ENCODE measurements at regions not wholly inside any gene's neighbourhood (a gene's known extent, or its start where the extent isn't known, plus 50 kb on each side); places are given as distances from the start of the nearest gene placed in this dataset.

- DNase-seq = no peak
- Mint-ChIP-seq H3K36me3 (ENCODE audit: low read depth) (no peaks in the 10 kb centered on the region), H3K9me3 (no peaks in the 10 kb centered on the region), H3K4me3 (no peak overlapping the region), H3K27ac (no peak overlapping the region), H3K27me3 (ENCODE audit: low read depth, poor library complexity) (no peaks in the 10 kb centered on the region), H3K4me1 (no peaks in the 10 kb centered on the region)
- no peak for TF ChIP-seq CTCF (IDR thresholded peaks at IDR 0.05)
Observed at GRCh38 chr2:167355821-167356220, 467.5 kb downstream of the XIRP2 start.

DNA sequence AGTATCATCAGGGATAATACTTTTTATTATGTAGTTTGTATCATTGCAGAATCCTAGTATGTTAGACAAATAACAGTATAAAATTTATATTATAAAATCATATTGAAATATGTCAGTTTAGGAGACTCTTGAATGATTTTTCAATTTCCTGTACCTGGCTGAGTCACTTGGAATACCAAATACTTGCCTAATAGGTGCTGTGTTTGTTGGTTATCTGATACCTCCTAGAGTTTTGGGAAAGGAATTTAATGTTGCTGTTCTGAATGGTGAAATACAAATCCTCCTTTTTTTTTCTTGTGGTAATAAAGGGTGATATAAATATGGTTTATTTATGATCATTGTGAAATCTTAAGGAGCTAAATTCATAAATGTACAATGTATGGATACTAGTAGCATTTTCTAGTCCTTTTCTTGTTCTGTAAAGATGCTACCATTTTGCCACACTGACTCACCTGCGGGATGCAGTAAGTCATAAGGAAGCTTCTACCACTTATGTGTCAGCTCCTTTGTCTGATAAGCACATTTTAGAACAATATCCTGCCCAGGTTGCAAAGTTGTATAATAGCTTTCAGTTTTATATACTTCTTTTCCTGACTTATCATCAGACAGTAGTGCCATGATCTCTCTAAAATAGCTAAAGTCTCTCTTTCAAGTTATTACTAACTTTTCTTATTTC lies 465.5 kb downstream of the XIRP2 start:
- Mint-ChIP-seq H3K4me1 (no peaks in the 10 kb centered on the region), H3K36me3 (ENCODE audit: low read depth) (no peaks in the 10 kb centered on the region), H3K9me3 (no peaks in the 10 kb centered on the region), H3K4me3 (no peak overlapping the region), H3K27me3 (ENCODE audit: low read depth, poor library complexity) (no peaks in the 10 kb centered on the region), H3K27ac (no peak overlapping the region)
- no peak for DNase-seq
- TF ChIP-seq CTCF (IDR thresholded peaks at IDR 0.05) = no peak

DNA sequence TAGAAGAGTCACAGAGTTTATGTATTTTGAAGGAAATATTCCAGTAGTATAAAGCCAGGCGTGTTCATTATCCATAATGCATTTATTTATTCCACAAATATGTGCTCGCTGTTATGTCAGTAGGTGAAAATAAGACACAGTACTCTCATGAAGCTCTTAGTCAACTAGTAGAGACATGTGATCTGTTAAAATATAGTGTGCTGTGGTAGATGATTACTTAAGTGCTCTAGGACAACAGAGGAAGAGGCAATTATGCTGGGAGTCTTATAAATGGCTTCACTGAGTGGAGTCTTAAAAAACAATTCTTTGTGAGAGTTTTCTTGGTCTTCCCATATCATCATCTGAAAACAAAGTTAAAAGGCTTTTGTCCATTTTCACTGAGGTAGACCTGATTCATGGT lies 457.3 kb downstream of the XIRP2 start:
- Mint-ChIP-seq H3K4me3 (no peak overlapping the region), H3K27me3 (ENCODE audit: low read depth, poor library complexity) (peaks cover 3% of the 10 kb centered on the region), H3K9me3 (no peaks in the 10 kb centered on the region), H3K36me3 (ENCODE audit: low read depth) (no peaks in the 10 kb centered on the region), H3K27ac (no peak overlapping the region), H3K4me1 (no peaks in the 10 kb centered on the region)
- no peak for TF ChIP-seq CTCF (IDR thresholded peaks at IDR 0.05)
- no peak for DNase-seq

DNA sequence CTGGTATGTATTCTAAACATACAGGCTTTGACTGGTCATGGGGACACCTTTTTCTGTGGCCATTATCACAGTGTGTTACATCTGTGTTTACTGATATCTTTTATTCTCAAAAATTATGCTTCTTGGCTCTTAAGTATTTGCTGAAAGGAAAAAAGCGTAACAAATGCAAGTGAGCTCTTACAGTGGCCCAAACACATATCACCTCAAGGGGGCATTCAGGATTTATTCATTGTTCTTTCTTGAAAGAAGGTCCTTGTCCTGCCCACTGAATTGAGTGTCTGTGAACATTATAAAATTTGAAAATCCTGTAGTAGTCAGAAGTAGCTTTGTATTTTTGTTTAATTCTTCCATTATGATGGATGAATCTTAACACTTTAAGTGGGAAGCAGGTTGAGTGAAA lies 454.5 kb downstream of the XIRP2 start:
- peak; percentile 2 for TF ChIP-seq CTCF (IDR thresholded peaks at IDR 0.05)
- DNase-seq = no peak
- Mint-ChIP-seq H3K4me3 (no peak overlapping the region), H3K36me3 (ENCODE audit: low read depth) (no peaks in the 10 kb centered on the region), H3K27me3 (ENCODE audit: low read depth, poor library complexity) (peaks cover 3% of the 10 kb centered on the region), H3K27ac (no peak overlapping the region), H3K9me3 (no peaks in the 10 kb centered on the region), H3K4me1 (no peaks in the 10 kb centered on the region)

GRCh38 chr2:167340322-167340721 lies 452.0 kb downstream of the XIRP2 start:
- H3K4me3 Mint-ChIP-seq = no peak overlapping the region
- no peaks in the 10 kb centered on the region for H3K27me3 Mint-ChIP-seq (ENCODE audit: low read depth, poor library complexity)
- no peak overlapping the region for H3K27ac Mint-ChIP-seq
- TF ChIP-seq CTCF (IDR thresholded peaks at IDR 0.05) = no peak
- H3K9me3 Mint-ChIP-seq = no peaks in the 10 kb centered on the region
- no peaks in the 10 kb centered on the region for H3K36me3 Mint-ChIP-seq (ENCODE audit: low read depth)
- no peaks in the 10 kb centered on the region for H3K4me1 Mint-ChIP-seq
- DNase-seq = no peak

DNA sequence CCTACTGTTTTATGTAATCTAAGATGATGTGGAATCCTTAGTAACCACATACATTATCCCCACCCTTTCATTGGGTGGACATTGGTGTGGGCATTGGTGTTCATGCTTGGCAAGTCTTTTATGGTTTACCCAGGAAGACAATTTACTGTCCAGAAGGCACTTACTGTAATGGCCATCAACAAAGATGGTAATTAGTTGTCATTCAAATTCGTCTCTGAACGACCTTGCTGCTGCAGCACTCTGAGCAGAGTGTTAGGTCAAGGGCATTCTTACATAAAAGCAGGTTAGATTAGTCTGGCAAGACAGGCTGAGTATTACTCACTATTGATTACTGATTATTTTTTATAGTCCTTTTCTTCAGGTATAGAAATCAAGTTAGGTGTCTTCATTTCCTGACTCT lies 447.9 kb downstream of the XIRP2 start:
- TF ChIP-seq CTCF (IDR thresholded peaks at IDR 0.05) = no peak
- Mint-ChIP-seq H3K36me3 (ENCODE audit: low read depth) (no peaks in the 10 kb centered on the region), H3K27me3 (ENCODE audit: low read depth, poor library complexity) (no peaks in the 10 kb centered on the region), H3K4me3 (no peak overlapping the region), H3K9me3 (no peaks in the 10 kb centered on the region), H3K4me1 (peaks cover 14% of the 10 kb centered on the region), H3K27ac (no peak overlapping the region)
- DNase-seq = no peak
